ENCODE measurements at regions not wholly inside any gene's neighbourhood (a gene's known extent, or its start where the extent isn't known, plus 50 kb on each side); places are given as distances from the start of the nearest gene placed in this dataset.

- TF ChIP-seq EZH2 (IDR thresholded peaks at IDR 0.05; ENCODE audit: borderline replicate concordance, insufficient read depth, low read depth, low read length, poor library complexity, severe bottlenecking) (no peak), CTCF (IDR thresholded peaks at IDR 0.05) (no peak)
Observed at GRCh38 chr4:9599266-9599665, 155.1 kb downstream of the DEFB131A start.
